H1 (cell line): ENCODE measurements at regions not wholly inside any gene's neighbourhood (a gene's known extent, or its start where the extent isn't known, plus 50 kb on each side); places are given as distances from the start of the nearest gene placed in this dataset.

ENCODE experiments used
- GTF2F1 ChIP-seq: IDR thresholded peaks from 2 replicates; pipeline ENCODE4 v1.6.1; 2012; ENCODE audit warnings: low read depth, low read length, improper control_type of control experiment, borderline replicate concordance
- JUND ChIP-seq: IDR thresholded peaks from 2 replicates; pipeline ENCODE4 v1.6.1; 2011; ENCODE audit warnings: mild to moderate bottlenecking, improper control_type of control experiment, low read length
- RFX5 ChIP-seq: IDR thresholded peaks from 2 replicates; pipeline ENCODE4 v1.6.1; 2011; ENCODE audit warnings: low read depth, low read length, improper control_type of control experiment, borderline replicate concordance
- SIRT6 ChIP-seq: IDR thresholded peaks from one replicate; pipeline ENCODE4 v1.7.1; 2012; ENCODE audit warnings: low read length, inconsistent platforms

GRCh38 chr1:25134307-25134706 is 98.0 kb downstream of the SYF2 start (continued):
- TF ChIP-seq GTF2F1 (no peak), SIRT6 (no peak), JUND (no peak), RFX5 (no peak)
